Fibroblast of gingiva (primary cell): ENCODE measurements at regions not wholly inside any gene's neighbourhood (a gene's known extent, or its start where the extent isn't known, plus 50 kb on each side); places are given as distances from the start of the nearest gene placed in this dataset.
"Not testable (repeated sequence)": the region's sequence is repeated elsewhere in the genome, so short reads cannot be mapped to it uniquely, and the experiment has no call there.

Experiments used
- DNase-seq: peaks from one replicate; pipeline ENCODE4 v3.0.0-alpha.2; 2011; ENCODE audit warnings: low read depth

- no peak for DNase-seq
Measured at GRCh38 chr2:190150413-190150812, 87.9 kb upstream of the MSTN start.

- no peak for DNase-seq
Measured at GRCh38 chr2:190149908-190150307, 87.4 kb upstream of the MSTN start.

- no peak for DNase-seq
Measured at GRCh38 chr2:190149200-190149599, 86.7 kb upstream of the MSTN start.

GRCh38 chr2:190146109-190146508 is 83.6 kb upstream of the MSTN start:
- DNase-seq = not testable (repeated sequence)

- not testable (repeated sequence) for DNase-seq
Measured at GRCh38 chr2:190140474-190140873, 77.9 kb upstream of the MSTN start.

GRCh38 chr2:190139371-190139770 is 76.8 kb upstream of the MSTN start:
- no peak for DNase-seq

GRCh38 chr2:190138032-190138431 is 75.5 kb upstream of the MSTN start:
- DNase-seq = no peak

GRCh38 chr2:190137561-190137960 is 75.0 kb upstream of the MSTN start:
- peak; percentile 24 for DNase-seq

- no peak for DNase-seq
Measured at GRCh38 chr2:190136825-190137224, 74.3 kb upstream of the MSTN start.

GRCh38 chr2:190136259-190136658 is 73.7 kb upstream of the MSTN start:
- no peak for DNase-seq

GRCh38 chr2:190129421-190130199 is 67.1 kb upstream of the MSTN start:
- no peak for DNase-seq

GRCh38 chr2:190127651-190128050 is 65.1 kb upstream of the MSTN start:
- DNase-seq = no peak

GRCh38 chr2:190126798-190127197 is 64.3 kb upstream of the MSTN start:
- peak; percentile 87 for DNase-seq

GRCh38 chr2:190123956-190124355 is 61.4 kb upstream of the MSTN start:
- peak; percentile 14 for DNase-seq

- DNase-seq = peak; percentile 11
Measured at GRCh38 chr2:190121971-190122370, 59.4 kb upstream of the MSTN start.

- DNase-seq = no peak
Measured at GRCh38 chr2:190121305-190121704, 58.8 kb upstream of the MSTN start.

GRCh38 chr2:190119923-190120590 is 57.5 kb upstream of the MSTN start:
- no peak for DNase-seq

- DNase-seq = no peak
Measured at GRCh38 chr2:190119257-190119656, 56.7 kb upstream of the MSTN start.

GRCh38 chr2:190117305-190117704 is 54.8 kb upstream of the MSTN start:
- no peak for DNase-seq

GRCh38 chr2:190113000-190113399 is 50.5 kb upstream of the MSTN start:
- no peak for DNase-seq
